HFF-Myc (cell line): ENCODE measurements at regions not wholly inside any gene's neighbourhood (a gene's known extent, or its start where the extent isn't known, plus 50 kb on each side); places are given as distances from the start of the nearest gene placed in this dataset.

Source experiments
- DNase-seq: peaks from one replicate; pipeline ENCODE4 v3.0.0-alpha.2; 2011; ENCODE audit warnings: low read depth; ENCODE audit errors: extremely low read depth
- H3K4me3 ChIP-seq: replicated peaks from 2 replicates; pipeline ENCODE4 v1.5.1; 2011; ENCODE audit warnings: low read depth, mild to moderate bottlenecking, control low read depth, low read length
- CTCF ChIP-seq: IDR thresholded peaks from 2 replicates; pipeline ENCODE4 v1.5.1; 2012; ENCODE audit warnings: mild to moderate bottlenecking, low read depth, low read length, control low read depth; ENCODE audit errors: missing control alignments

GRCh38 chr1:201772178-201772577, 56.8 kb upstream of the IPO9 start:
- DNase-seq, result no peak
- no peak for TF ChIP-seq CTCF
- no peak overlapping the region for H3K4me3 ChIP-seq

GRCh38 chr1:201773764-201774163, 55.2 kb upstream of the IPO9 start:
- no peak overlapping the region for H3K4me3 ChIP-seq
- no peak for DNase-seq
- TF ChIP-seq CTCF, result no peak

- H3K4me3 ChIP-seq, result no peak overlapping the region
- TF ChIP-seq CTCF, result no peak
- DNase-seq, result no peak
Observed at GRCh38 chr1:201774224-201774982, 54.6 kb upstream of the IPO9 start.

- no peak for DNase-seq
- no peak for TF ChIP-seq CTCF
Observed at GRCh38 chr1:201774983-201775344, 54.0 kb upstream of the IPO9 start.

GRCh38 chr1:201775380-201775779, 53.6 kb upstream of the IPO9 start:
- no peak for TF ChIP-seq CTCF
- H3K4me3 ChIP-seq, result no peak overlapping the region
- DNase-seq, result no peak

More at GRCh38 chr1:201774983-201775344, 54.0 kb upstream of the IPO9 start:
- no peak overlapping the region for H3K4me3 ChIP-seq

- TF ChIP-seq CTCF, result no peak
- no peak overlapping the region for H3K4me3 ChIP-seq
- DNase-seq, result no peak
Observed at GRCh38 chr1:201778279-201779065, 50.5 kb upstream of the IPO9 start.
